GM18505 (cell line): ENCODE measurements at regions not wholly inside any gene's neighbourhood (a gene's known extent, or its start where the extent isn't known, plus 50 kb on each side); places are given as distances from the start of the nearest gene placed in this dataset.

Experiments
- ATAC-seq: cut with Tn5 transposase; IDR thresholded peaks from one replicate; pipeline ENCODE4 v1.9.1; 2021; ENCODE audit not compliant: unreplicated experiment
- POLR2A ChIP-seq: IDR thresholded peaks from 4 replicates; pipeline ENCODE4 v1.6.1; 2011; ENCODE audit warnings: borderline replicate concordance; ENCODE audit not compliant: insufficient read depth, insufficient read length; ENCODE audit errors: extremely low read depth

DNA sequence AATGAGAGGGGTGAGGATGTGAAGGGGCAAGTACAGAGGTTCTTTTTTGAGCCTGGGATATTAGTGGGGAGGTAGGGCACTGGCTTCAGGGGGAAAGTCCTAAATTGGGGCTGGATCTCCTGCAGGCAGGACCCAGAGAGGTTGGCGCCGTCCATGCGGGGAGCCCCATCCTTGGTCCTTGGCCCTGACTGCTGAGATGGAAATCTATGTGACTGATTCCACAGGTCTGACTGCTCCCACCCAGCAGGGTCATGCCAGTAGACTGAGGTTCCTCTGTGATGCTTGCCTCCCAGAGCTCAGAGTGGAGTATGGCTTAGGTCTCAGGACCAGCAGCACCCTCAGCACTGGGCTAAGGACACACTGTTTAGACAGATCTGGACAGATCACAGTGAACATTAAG, 988.6 kb upstream of the TMEM132C start:
- no peak for TF ChIP-seq POLR2A
- ATAC-seq, result no peak

DNA sequence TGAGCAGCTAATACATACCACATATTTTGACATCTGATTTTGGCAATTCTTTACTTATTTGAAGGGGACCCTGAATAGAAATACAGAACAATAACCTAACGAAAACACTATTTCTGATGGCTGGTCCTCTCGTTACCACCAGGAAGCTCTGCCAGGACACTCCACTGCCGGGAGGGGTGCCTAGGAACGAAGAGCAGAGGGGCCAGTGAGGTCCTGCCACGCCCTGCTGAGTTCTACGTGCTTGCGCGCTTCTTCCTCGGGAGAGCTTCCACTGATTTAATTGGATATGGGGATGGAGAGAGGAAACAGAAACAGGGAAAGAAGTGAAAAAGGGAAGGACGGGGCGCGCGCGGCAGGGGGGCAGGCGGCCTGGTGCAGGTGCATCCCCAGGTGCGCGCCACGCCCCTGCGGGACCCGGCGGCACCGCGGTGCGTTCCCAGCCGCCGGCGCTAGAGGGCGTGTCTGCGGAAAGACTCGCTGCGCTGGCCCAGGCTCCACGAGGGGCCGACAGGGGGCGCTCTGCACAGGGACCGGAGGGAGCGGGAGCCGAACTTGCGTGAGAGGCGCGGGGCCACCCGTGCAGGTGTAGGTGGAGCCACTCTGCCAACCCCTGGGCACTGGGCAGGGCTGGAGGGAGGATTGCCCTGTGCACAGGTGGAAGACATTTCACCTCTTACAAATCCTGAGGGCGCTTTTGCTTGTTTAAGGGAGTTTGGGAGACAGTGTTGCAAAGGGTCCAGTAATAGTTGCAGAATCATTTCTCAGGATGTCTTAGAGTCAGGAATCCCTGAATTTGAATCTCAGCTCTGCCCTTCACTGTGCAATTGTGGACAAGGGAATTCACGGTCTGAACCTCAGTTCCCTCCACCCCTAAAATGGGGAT, 986.3 kb upstream of the TMEM132C start:
- peak; percentile 74 for ATAC-seq
- TF ChIP-seq POLR2A, result no peak

DNA sequence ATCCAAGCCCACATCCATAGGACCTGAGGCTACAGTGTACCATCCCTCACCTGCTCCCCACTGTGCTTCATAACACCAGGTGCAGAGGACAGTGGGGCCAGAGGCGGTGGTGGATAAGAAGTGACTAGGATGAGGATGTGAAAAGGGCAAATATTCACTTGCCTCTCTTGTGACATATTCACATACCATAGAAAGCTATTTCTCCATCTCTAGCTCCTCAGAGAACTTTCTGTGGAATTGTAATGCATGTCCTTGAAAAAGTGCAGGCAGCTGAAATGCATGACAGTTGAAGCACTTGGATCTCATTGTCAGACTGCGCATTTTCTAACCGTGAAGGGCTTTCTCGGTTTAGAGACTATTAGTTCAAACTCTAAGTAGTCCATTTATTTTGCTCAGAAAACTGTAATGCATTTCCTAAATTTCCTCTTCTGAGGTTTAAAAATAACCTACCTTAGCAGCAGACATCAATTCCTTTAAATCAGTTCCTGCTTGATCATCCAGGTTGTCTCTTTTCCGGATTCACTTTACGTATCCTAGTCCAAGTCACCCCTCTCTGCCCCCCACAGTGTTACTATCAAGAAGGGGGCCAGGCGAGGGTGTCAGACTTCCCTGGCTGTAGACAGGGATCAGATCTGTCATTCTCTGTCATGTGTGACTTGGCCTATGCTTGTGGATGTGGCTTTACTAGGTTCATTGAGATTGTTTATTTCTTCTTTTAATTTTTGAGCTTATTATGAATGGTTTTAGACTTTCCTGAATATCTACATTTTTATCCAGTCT, 984.0 kb upstream of the TMEM132C start:
- TF ChIP-seq POLR2A, result no peak
- no peak for ATAC-seq

DNA sequence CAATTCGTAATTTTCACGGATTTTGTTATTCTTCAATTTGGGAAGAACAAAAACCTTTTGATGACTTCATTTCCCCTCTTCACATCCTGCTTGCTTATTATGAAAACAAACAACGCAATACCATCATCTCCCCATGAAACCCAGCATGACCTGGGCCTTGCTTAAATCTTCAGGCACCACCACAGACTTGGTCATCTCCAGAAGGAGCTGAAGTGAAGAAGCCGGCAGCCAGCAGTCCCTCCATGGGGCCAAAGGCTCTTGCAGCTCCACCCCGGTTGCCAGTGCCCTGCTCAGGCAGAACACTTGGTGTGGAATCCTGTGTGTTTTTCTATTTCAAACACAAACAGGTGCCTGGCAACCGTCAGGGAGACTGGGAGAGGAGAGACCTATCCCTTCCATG, 982.9 kb upstream of the TMEM132C start:
- no peak for ATAC-seq
- TF ChIP-seq POLR2A, result no peak

DNA sequence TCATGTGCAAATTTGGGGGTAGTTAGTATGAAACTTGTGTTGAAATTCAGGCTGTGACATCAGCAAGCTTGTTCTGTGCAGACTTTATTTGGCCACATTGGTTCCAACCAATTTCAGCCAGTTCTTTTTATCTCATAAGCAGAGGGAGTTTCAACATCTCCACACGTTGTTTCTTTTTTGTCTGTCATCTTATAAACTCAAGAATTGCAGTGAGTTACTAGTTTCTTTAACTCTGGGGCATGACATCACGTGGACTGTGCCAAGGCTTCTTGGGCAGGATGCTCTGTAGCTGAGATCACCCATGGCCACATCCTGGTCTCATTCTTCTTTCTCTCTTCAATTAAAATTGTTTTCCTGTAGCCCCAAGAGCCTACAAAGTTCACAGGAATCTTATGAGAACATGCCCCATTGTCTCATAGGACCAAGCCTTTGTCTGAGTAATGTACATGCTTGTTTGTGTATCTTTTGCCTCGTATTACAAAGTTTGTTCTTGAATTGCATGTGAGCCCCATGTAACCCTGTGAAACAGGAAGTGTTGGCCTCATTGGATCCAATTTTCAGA, 982.0 kb upstream of the TMEM132C start:
- ATAC-seq, result no peak
- TF ChIP-seq POLR2A, result no peak

DNA sequence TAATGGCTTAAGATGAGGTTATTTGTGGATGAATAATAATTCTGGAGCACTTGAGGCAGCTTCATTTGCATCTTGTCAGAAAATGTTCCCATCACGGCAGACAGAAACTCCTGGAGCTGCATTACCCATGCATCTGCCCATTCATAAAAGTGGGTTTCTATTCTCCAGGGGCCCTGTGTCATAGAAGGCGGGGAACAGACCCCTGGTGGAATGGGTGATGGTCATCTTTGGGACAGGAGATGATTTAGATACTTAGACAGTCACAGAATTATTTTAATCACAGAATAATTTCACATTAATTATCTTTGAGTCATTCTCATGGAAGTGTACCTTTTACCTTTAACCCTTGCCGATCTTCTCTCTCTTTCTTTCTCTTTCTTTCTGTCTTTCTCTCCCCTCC, 980.7 kb upstream of the TMEM132C start:
- no peak for TF ChIP-seq POLR2A
- ATAC-seq, result no peak

DNA sequence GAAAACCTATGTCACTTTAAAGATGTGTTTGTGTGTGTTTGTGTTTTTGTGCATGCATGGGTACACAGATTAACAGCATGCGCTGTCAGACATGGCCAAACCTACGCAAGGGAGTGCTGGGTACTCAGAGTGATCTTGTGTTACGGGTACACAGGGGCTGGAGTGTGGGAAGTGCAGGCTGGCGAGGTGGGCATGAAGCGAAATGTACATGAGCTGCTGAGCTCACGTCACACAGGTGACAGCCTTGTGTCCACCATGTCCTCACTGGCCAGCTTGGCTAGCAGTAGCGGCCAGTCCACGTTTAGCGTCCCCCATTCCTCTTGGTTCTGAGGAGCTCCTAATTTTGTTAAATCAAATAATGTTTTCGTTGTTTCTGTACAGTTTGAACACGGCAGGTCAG, 979.7 kb upstream of the TMEM132C start:
- ATAC-seq, result no peak
- no peak for TF ChIP-seq POLR2A

DNA sequence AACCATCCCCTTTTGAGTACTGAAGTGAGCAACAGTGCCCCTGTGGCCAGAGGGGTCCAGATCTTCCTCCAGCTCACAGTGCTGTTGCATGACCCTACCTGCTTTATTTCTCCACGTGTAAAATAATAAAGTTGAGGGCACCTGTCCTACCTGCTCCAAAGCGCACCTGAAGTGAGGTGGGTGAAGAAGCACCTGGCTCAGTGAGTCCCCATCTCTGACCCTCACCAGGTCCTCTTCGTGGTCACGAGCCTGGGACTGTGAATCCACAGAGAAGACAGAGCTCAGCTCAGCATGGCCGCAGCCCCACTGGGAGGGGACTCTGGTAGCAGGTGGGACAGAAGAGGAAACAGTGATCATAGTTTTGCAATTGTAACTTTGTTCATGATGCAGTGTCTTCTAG, 976.7 kb upstream of the TMEM132C start:
- TF ChIP-seq POLR2A, result no peak
- no peak for ATAC-seq

DNA sequence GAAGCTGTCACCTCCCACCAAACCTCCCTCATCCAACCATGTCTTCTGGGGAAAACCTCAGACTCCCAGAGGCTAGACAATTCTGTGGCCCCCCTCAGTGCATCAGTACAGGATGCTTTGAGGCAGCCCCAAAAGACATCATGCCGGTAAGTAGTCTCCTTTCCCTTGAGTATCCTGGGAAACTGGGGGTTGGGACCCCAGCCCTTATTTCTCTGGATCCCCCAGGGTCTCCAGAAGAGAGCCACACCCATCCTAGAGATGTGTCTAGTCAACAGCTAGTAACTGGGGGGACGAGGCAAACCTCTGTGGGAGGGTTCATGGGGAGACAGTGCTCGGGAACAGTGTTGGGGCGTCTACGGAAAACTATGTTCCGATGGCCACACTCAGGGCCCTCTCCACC, 974.2 kb upstream of the TMEM132C start:
- ATAC-seq, result no peak
- no peak for TF ChIP-seq POLR2A

DNA sequence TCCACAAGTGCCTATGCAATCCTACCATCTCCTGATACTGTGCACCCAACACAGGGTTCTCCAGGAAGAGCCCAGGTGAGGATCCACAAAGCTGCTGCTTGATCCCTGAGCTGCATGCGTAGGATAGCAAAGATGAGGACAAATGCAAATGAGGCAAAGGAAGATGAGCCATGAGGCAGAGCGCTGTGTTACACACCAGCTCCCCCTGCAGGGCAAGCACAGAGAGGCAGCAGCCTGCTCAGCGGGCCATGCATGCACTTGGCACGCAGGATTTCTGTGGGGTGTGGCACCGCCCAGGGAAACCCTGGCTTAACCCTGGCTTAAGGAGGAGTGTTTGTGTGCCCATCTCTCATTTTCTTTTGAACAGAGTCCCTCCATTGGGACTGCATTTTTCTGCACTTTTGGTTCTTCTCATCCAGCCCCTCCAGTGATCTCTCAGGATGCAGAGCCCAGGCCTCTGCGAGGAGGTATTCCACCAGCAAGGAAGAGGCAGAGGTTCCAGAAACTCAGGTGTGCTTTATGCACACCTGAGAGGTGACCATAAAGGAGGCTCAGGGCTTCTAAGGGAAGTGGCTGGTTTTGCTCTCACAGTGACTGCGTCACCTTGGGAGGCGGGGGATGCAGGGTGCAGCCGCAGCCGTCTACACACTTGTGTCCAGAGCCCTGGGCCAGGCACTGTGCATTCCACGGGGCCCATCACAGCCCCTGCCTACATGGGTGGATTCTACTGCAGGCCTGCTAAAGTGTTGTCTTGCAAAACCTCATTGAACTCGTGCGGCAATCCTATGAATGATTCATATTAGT, 973.3 kb upstream of the TMEM132C start:
- no peak for ATAC-seq
- no peak for TF ChIP-seq POLR2A

DNA sequence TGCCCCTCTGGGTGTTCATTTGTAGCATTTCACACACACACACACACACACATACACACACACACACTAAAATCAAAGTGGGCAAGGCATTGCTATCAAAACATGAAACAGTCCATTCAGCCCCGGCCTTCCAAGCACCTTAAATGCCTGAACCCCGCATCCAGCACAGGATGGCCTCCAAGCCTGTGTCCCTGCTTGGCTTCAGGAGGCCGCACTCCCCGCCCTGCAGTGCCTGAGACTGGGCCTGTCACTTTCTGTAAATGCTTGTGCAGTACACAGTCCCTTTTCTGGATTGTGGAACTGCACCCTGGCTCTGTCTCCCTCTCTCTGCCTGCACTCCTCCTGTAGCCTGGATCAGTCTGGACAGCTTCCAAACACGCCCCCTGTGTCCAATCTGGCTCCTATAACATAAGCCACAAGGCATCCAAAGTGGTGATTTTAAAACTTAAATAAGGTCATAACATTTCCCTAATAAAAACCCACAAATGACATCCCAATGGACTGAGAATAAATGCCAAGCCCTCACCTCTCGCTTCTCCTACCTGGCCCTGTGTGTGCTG, 972.2 kb upstream of the TMEM132C start:
- no peak for TF ChIP-seq POLR2A
- no peak for ATAC-seq

DNA sequence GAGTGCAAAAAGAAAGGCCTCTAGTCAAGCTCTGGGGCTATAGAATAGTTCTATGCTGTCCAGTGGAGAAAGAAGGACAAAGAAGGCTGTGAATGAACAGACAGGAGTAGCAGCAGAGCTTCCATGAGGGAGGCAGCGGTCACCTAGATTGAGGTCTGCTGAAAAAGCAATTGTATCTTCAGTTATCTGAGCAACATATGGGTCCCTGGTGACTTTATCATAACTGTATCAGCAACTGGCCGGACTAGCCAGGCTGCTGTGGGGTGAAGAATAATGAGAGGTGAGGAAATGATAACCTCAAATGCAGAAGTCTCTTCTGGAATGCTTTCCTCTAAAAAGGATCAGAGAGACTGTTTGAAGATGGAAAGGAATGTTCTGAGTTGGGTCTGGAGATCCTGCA, 971.3 kb upstream of the TMEM132C start:
- no peak for ATAC-seq

DNA sequence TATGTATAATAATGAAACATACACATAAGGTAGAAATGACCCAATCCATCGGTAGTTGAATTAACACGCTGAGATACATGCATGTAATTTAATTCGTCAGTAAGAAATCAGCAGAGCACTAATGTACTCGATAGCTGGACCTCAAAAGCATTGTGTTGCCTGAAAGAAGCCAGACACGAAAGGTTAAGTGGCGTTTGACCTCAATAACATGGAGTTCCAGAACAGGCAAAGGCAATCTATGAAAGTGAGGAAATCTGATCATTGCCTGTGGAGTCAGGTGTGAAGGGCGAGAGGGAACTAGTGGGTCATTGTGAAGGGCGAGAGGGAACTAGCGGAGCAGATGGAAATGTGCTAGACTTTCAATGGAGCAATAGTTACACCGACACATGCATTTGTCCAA, 970.4 kb upstream of the TMEM132C start:
- TF ChIP-seq POLR2A, result no peak

More for the DNA sequence above, 971.3 kb upstream of the TMEM132C start:
- TF ChIP-seq POLR2A, result no peak

DNA sequence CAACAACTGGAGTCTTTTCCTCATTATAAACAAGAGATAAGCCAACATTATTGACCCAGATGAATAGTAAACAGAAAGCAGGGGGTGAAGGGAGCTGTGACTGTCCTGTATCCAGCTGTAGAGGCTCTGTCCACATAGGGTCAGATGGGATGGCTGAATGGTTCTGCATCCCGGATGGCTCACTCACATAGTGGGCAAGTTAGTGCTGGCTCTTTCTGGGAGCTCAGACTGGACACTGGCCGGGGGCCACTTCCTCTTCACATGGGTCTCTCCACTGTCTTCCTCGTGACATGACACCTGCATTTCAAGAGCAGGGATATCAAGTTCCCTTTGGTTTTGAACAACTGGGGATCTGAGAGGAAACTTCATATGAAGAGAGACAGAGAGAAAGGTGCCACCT, 969.6 kb upstream of the TMEM132C start:
- ATAC-seq, result no peak

More for the DNA sequence above, 970.4 kb upstream of the TMEM132C start:
- no peak for ATAC-seq

More for the DNA sequence above, 969.6 kb upstream of the TMEM132C start:
- no peak for TF ChIP-seq POLR2A
